Islet of Langerhans (tissue), 1 donor: ENCODE measurements at regions not wholly inside any gene's neighbourhood (a gene's known extent, or its start where the extent isn't known, plus 50 kb on each side); places are given as distances from the start of the nearest gene placed in this dataset.

Experiments
- FAIRE-seq: peaks from one replicate; lab custom pipeline; 2011; peaks lifted over from hg19 to GRCh38; lab: Jason Lieb, UNC

- FAIRE-seq: no peak
Observed at GRCh38 chr20:6209093-6209492, 86.3 kb upstream of the FERMT1 start.

- no peak for FAIRE-seq
Observed at GRCh38 chr20:6200092-6200491, 77.3 kb upstream of the FERMT1 start.

GRCh38 chr20:6185268-6185667 is 62.4 kb upstream of the FERMT1 start:
- no peak for FAIRE-seq

GRCh38 chr20:6184086-6184485 is 61.3 kb upstream of the FERMT1 start:
- no peak for FAIRE-seq

GRCh38 chr20:6180531-6180930 is 57.7 kb upstream of the FERMT1 start:
- FAIRE-seq: no peak

GRCh38 chr20:6178537-6178936 is 55.7 kb upstream of the FERMT1 start:
- peak; percentile 87 for FAIRE-seq

GRCh38 chr20:6173481-6173880 is 50.7 kb upstream of the FERMT1 start:
- no peak for FAIRE-seq
